ENCODE measurements at regions not wholly inside any gene's neighbourhood (a gene's known extent, or its start where the extent isn't known, plus 50 kb on each side); places are given as distances from the start of the nearest gene placed in this dataset.
A peak's percentile ranks its signal among the peaks of the same experiment; 100 is the strongest.

DNA sequence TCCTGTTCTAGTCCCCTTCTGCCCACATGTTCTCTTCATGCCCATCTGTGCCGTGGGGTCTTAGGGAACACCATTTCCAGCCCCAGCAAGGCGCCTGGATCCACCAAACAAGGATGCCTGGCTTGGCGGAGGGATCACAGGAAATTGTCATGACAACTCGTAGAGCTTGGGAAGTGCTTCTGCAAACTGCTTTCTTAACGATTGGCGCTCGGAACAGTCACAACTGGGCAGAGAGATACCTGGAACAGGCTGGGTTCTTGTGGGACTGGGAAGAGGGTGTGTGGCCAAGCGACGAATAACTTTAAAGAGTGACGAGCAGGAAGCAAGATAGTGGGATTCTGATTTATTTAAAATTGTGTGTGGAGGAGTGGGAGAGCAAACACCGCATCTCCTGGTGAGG, 329.8 kb downstream of the RPS6KC1 start:
- H3K4me1 ChIP-seq (ENCODE audit: insufficient read depth, low read length) = no peaks in the 10 kb centered on the region
- no peak for TF ChIP-seq CTCF (IDR thresholded peaks at IDR 0.05; ENCODE audit: extremely low read depth, low read depth, low read length)
- H3K27ac ChIP-seq (ENCODE audit: low read depth, low read length) = no peak overlapping the region

GRCh38 chr1:213381572-213382084, 330.6 kb downstream of the RPS6KC1 start:
- Histone ChIP-seq H4K20me1 (ENCODE audit: insufficient read depth, low read length) (no peaks in the 10 kb centered on the region), H3K4me2 (ENCODE audit: insufficient read depth, low read length) (peak overlapping the region; percentile 40), H3K36me3 (ENCODE audit: insufficient read depth, low read length) (no peaks in the 10 kb centered on the region), H2AFZ (ENCODE audit: low read length) (peak overlapping the region; percentile 6), H3K9me3 (ENCODE audit: low read depth, low read length) (no peaks in the 10 kb centered on the region), H3K79me2 (ENCODE audit: insufficient read depth, low read length) (no peaks in the 10 kb centered on the region), H3K4me3 (ENCODE audit: insufficient read depth, low read length) (no peak overlapping the region), H3K27me3 (ENCODE audit: insufficient read depth, low read length) (no peaks in the 10 kb centered on the region), H3K27ac (ENCODE audit: low read depth, low read length) (no peak overlapping the region), H3K4me1 (ENCODE audit: insufficient read depth, low read length) (no peaks in the 10 kb centered on the region)
- no peak for DNase-seq (ENCODE audit: insufficient read length, low spot score, missing footprints)
- TF ChIP-seq CTCF (IDR thresholded peaks at IDR 0.05; ENCODE audit: extremely low read depth, low read depth, low read length) = no peak

More for the DNA sequence above, 329.8 kb downstream of the RPS6KC1 start:
- H3K36me3 ChIP-seq (ENCODE audit: insufficient read depth, low read length) = no peaks in the 10 kb centered on the region
- no peak overlapping the region for H2AFZ ChIP-seq (ENCODE audit: low read length)
- DNase-seq (ENCODE audit: insufficient read length, low spot score, missing footprints) = no peak
- no peaks in the 10 kb centered on the region for H3K79me2 ChIP-seq (ENCODE audit: insufficient read depth, low read length)
- no peaks in the 10 kb centered on the region for H3K9me3 ChIP-seq (ENCODE audit: low read depth, low read length)
- H4K20me1 ChIP-seq (ENCODE audit: insufficient read depth, low read length) = no peaks in the 10 kb centered on the region
- H3K4me2 ChIP-seq (ENCODE audit: insufficient read depth, low read length) = no peak overlapping the region
- no peaks in the 10 kb centered on the region for H3K27me3 ChIP-seq (ENCODE audit: insufficient read depth, low read length)
- H3K4me3 ChIP-seq (ENCODE audit: insufficient read depth, low read length) = no peak overlapping the region

GRCh38 chr1:213383465-213383864, 332.4 kb downstream of the RPS6KC1 start:
- no peak for TF ChIP-seq CTCF (IDR thresholded peaks at IDR 0.05; ENCODE audit: extremely low read depth, low read depth, low read length)
- Histone ChIP-seq H3K4me1 (ENCODE audit: insufficient read depth, low read length) (no peaks in the 10 kb centered on the region), H3K27ac (ENCODE audit: low read depth, low read length) (no peak overlapping the region), H3K27me3 (ENCODE audit: insufficient read depth, low read length) (no peaks in the 10 kb centered on the region), H3K79me2 (ENCODE audit: insufficient read depth, low read length) (no peaks in the 10 kb centered on the region), H3K9me3 (ENCODE audit: low read depth, low read length) (no peaks in the 10 kb centered on the region), H3K36me3 (ENCODE audit: insufficient read depth, low read length) (no peaks in the 10 kb centered on the region), H2AFZ (ENCODE audit: low read length) (no peak overlapping the region), H3K4me2 (ENCODE audit: insufficient read depth, low read length) (no peak overlapping the region), H3K4me3 (ENCODE audit: insufficient read depth, low read length) (no peak overlapping the region), H4K20me1 (ENCODE audit: insufficient read depth, low read length) (no peaks in the 10 kb centered on the region)
- DNase-seq (ENCODE audit: insufficient read length, low spot score, missing footprints) = no peak

GRCh38 chr1:213385201-213385600, 334.2 kb downstream of the RPS6KC1 start:
- Histone ChIP-seq H3K36me3 (ENCODE audit: insufficient read depth, low read length) (no peaks in the 10 kb centered on the region), H3K4me1 (ENCODE audit: insufficient read depth, low read length) (no peaks in the 10 kb centered on the region), H4K20me1 (ENCODE audit: insufficient read depth, low read length) (no peaks in the 10 kb centered on the region), H3K4me3 (ENCODE audit: insufficient read depth, low read length) (no peak overlapping the region), H3K9me3 (ENCODE audit: low read depth, low read length) (no peaks in the 10 kb centered on the region), H3K27ac (ENCODE audit: low read depth, low read length) (no peak overlapping the region), H3K79me2 (ENCODE audit: insufficient read depth, low read length) (no peaks in the 10 kb centered on the region), H3K27me3 (ENCODE audit: insufficient read depth, low read length) (no peaks in the 10 kb centered on the region), H2AFZ (ENCODE audit: low read length) (no peak overlapping the region), H3K4me2 (ENCODE audit: insufficient read depth, low read length) (no peak overlapping the region)
- DNase-seq (ENCODE audit: insufficient read length, low spot score, missing footprints) = no peak
- no peak for TF ChIP-seq CTCF (IDR thresholded peaks at IDR 0.05; ENCODE audit: extremely low read depth, low read depth, low read length)
